K562 (cell line): ENCODE measurements at regions not wholly inside any gene's neighbourhood (a gene's known extent, or its start where the extent isn't known, plus 50 kb on each side); places are given as distances from the start of the nearest gene placed in this dataset.

Source experiments
- CCAR2 ChIP-seq: fragments of 200-400 bp; formaldehyde crosslinking; IDR thresholded peaks from 2 replicates; pipeline ENCODE4 v1.6.1; 2017; ENCODE audit warnings: mild to moderate bottlenecking, low read depth, low read length
- CHD2 ChIP-seq: IDR thresholded peaks from 2 replicates; pipeline ENCODE4 v1.6.1; 2011; ENCODE audit warnings: low read depth, low read length
- ERF ChIP-seq: fragments of 450-650 bp; formaldehyde crosslinking; IDR thresholded peaks from 2 replicates; pipeline ENCODE4 v1.4.0; 2020; ENCODE audit warnings: mild to moderate bottlenecking, mixed read lengths
- FOXK1 ChIP-seq: sonication (generic); formaldehyde crosslinking; IDR thresholded peaks from 2 replicates; pipeline ENCODE4 v1.8.0; 2022; ENCODE audit warnings: missing genetic modification reagents, mild to moderate bottlenecking, borderline replicate concordance
- MCM7 ChIP-seq, 2 experiments: fragments of 450-650 bp; IDR thresholded peaks; 2 replicates each; pipeline ENCODE4 v1.6.1; 2016 to 2018
- MYBL2 ChIP-seq, 2 experiments: fragments of 450-650 bp in 1 of 2; sonication (generic) in 1 of 2; formaldehyde crosslinking in 1 of 2; IDR thresholded peaks; 2 replicates each; pipeline versions ENCODE4 v1.6.1 to v1.8.1; 2017 to 2022; ENCODE audit warnings: borderline replicate concordance in 1 of 2, inconsistent platforms in 1 of 2, low read depth in 1 of 2, mild to moderate bottlenecking in 1 of 2, missing genetic modification reagents in 1 of 2, moderate library complexity in 1 of 2
- NR4A1 ChIP-seq, 2 experiments: fragments of 250-450 bp in 1 of 2; fragments of 450-650 bp in 1 of 2; sonication (Bioruptor Pico) in 1 of 2; IDR thresholded peaks; 2 replicates each; pipeline versions ENCODE4 v1.4.0 to v1.6.1; 2016 to 2020; ENCODE audit warnings: mild to moderate bottlenecking in 2 of 2, missing compliant biosample characterization in 1 of 2, missing genetic modification characterization in 1 of 2, moderate library complexity in 1 of 2
- PML ChIP-seq: IDR thresholded peaks from 2 replicates; pipeline ENCODE4 v1.6.1; 2012; ENCODE audit warnings: low read length, inconsistent platforms
- PPARD ChIP-seq: fragments of 250-450 bp; sonication (Bioruptor Pico); IDR thresholded peaks from 2 replicates; pipeline ENCODE4 v1.8.0; 2022; ENCODE audit warnings: inconsistent platforms, mild to moderate bottlenecking, moderate library complexity
- PURB ChIP-seq: sonication (generic); formaldehyde crosslinking; IDR thresholded peaks from 2 replicates; pipeline ENCODE4 v1.9.0; 2021; ENCODE audit warnings: low read depth, mild to moderate bottlenecking, missing genetic modification reagents
- RFX5 ChIP-seq: IDR thresholded peaks from 2 replicates; pipeline ENCODE4 v1.6.1; 2011; ENCODE audit warnings: low read depth, mild to moderate bottlenecking, improper control_type of control experiment, low read length
- RHOXF2B ChIP-seq: fragments of 250-450 bp; sonication (Bioruptor Pico); conservative IDR thresholded peaks from 2 replicates; pipeline ENCODE4 v1.5.1; 2021
- TSC22D4 ChIP-seq: fragments of 450-650 bp; IDR thresholded peaks from 2 replicates; pipeline ENCODE4 v1.6.1; 2016; ENCODE audit warnings: missing genetic modification characterization, missing biosample characterization, control low read depth
- ZFX ChIP-seq: sonication (generic); formaldehyde crosslinking; IDR thresholded peaks from 2 replicates; pipeline ENCODE4 v1.8.0; 2022; ENCODE audit warnings: mild to moderate bottlenecking, missing genetic modification reagents, moderate library complexity
- ZNF143 ChIP-seq: sonication (generic); formaldehyde crosslinking; IDR thresholded peaks from 2 replicates; pipeline ENCODE4 v1.9.0; 2022; ENCODE audit warnings: mild to moderate bottlenecking, missing genetic modification reagents
- ZNF324 ChIP-seq: fragments of 250-450 bp; sonication (Bioruptor Pico); IDR thresholded peaks from 2 replicates; pipeline ENCODE4 v1.4.0; 2020; ENCODE audit warnings: mild to moderate bottlenecking
- ZNF76 ChIP-seq: fragments of 250-450 bp; sonication (Bioruptor Pico); IDR thresholded peaks from 2 replicates; pipeline ENCODE4 v1.4.0; 2020; ENCODE audit warnings: mild to moderate bottlenecking, moderate library complexity, borderline replicate concordance
- TF ChIP-seq, protein P1 (sequence below): fragments of 450-650 bp; IDR thresholded peaks from 2 replicates; pipeline ENCODE4 v1.6.1; 2016; ENCODE audit warnings: missing biosample characterization, missing genetic modification characterization
- TF ChIP-seq, protein P2 (sequence below): fragments of 450-650 bp; IDR thresholded peaks from 2 replicates; pipeline ENCODE4 v1.6.1; 2016; ENCODE audit warnings: mild to moderate bottlenecking
- TF ChIP-seq, protein P3 (sequence below): fragments of 250-450 bp; sonication (Bioruptor Pico); IDR thresholded peaks from 2 replicates; pipeline ENCODE4 v1.9.0; 2021; ENCODE audit warnings: mild to moderate bottlenecking, inconsistent platforms
- TF ChIP-seq, protein P4 (sequence below): fragments of 250-450 bp; sonication (Bioruptor Pico); IDR thresholded peaks from 2 replicates; pipeline ENCODE4 v1.8.0; 2022; ENCODE audit warnings: inconsistent platforms, mild to moderate bottlenecking, moderate library complexity, borderline replicate concordance

DNA sequence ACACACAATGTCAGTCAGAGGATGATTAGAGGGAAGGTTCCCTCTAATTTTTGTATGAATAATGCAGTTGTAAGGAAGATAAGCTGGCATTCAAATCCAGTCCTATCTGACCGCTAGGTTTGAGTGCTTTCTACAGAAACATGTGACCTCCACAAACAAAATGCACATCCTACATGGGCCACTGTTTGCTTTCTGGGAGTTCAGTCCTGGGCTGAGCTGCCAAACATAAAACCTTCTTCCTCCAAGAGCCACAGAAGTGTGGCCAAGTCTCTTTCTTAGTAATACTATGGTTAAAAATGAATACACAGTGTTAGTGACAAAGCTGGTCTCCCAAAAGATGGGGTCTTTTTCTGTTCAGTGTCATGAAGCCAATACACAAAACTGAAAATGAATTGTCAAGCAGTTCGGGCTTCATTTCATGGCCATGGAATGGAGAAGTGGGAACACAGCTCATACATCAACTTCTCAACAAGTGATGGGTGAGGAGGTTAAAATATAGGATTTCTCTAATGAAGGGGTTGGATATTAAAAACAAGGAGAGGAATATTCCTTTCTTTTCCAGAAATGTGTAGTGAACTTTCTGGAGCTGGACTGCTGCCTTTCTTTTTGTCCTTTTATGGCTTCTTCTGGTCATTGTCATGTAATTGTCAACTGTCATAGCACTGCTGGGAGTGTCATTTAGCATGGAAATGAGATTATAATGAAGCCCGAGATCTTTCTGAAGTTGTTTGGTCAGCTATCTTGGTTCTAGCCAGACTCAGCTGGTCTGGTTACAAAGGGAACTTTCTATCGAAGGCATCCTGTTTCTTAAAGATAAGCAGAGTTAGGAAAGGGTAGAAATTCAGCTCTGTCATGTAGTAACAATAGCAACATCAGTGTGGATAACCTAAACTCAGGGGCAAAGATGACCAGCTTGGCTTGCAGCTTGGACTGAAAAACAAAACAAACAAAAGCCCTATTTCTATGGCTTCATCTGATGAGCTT is 135.1 kb downstream of the CHD1L start (continued):
- TF ChIP-seq, protein P1, sequence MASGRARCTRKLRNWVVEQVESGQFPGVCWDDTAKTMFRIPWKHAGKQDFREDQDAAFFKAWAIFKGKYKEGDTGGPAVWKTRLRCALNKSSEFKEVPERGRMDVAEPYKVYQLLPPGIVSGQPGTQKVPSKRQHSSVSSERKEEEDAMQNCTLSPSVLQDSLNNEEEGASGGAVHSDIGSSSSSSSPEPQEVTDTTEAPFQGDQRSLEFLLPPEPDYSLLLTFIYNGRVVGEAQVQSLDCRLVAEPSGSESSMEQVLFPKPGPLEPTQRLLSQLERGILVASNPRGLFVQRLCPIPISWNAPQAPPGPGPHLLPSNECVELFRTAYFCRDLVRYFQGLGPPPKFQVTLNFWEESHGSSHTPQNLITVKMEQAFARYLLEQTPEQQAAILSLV (tag) = no peak
- TF ChIP-seq ZNF143 (CRISPR knock-in tag) (no peak), TSC22D4 (tag) (no peak), ZFX (CRISPR knock-in tag) (no peak), RFX5 (no peak), PPARD (CRISPR knock-in tag) (no peak), NR4A1 (CRISPR knock-in tag; IDR thresholded peaks at IDR 0.05) (no peak), NR4A1 (tag; IDR thresholded peaks at IDR 0.05) (peak; percentile 65; the same call in 1 of the 2 replicates), MCM7 (IDR thresholded peaks at IDR 0.05) (no peak), PML (peak; percentile 90), PURB (CRISPR knock-in tag) (no peak), CCAR2 (no peak), RHOXF2B (CRISPR knock-in tag) (no peak), ERF (CRISPR knock-in tag) (no peak), ZNF324 (CRISPR knock-in tag) (no peak), ZNF76 (CRISPR knock-in tag) (no peak), CHD2 (no peak), MYBL2 (IDR thresholded peaks at IDR 0.05; ENCODE audit: low read depth) (no peak), MYBL2 (CRISPR knock-in tag; IDR thresholded peaks at IDR 0.05; ENCODE audit: borderline replicate concordance) (no peak), FOXK1 (no peak)
- TF ChIP-seq, protein P2, sequence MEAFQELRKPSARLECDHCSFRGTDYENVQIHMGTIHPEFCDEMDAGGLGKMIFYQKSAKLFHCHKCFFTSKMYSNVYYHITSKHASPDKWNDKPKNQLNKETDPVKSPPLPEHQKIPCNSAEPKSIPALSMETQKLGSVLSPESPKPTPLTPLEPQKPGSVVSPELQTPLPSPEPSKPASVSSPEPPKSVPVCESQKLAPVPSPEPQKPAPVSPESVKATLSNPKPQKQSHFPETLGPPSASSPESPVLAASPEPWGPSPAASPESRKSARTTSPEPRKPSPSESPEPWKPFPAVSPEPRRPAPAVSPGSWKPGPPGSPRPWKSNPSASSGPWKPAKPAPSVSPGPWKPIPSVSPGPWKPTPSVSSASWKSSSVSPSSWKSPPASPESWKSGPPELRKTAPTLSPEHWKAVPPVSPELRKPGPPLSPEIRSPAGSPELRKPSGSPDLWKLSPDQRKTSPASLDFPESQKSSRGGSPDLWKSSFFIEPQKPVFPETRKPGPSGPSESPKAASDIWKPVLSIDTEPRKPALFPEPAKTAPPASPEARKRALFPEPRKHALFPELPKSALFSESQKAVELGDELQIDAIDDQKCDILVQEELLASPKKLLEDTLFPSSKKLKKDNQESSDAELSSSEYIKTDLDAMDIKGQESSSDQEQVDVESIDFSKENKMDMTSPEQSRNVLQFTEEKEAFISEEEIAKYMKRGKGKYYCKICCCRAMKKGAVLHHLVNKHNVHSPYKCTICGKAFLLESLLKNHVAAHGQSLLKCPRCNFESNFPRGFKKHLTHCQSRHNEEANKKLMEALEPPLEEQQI = peak; percentile 98
- TF ChIP-seq, protein P3, sequence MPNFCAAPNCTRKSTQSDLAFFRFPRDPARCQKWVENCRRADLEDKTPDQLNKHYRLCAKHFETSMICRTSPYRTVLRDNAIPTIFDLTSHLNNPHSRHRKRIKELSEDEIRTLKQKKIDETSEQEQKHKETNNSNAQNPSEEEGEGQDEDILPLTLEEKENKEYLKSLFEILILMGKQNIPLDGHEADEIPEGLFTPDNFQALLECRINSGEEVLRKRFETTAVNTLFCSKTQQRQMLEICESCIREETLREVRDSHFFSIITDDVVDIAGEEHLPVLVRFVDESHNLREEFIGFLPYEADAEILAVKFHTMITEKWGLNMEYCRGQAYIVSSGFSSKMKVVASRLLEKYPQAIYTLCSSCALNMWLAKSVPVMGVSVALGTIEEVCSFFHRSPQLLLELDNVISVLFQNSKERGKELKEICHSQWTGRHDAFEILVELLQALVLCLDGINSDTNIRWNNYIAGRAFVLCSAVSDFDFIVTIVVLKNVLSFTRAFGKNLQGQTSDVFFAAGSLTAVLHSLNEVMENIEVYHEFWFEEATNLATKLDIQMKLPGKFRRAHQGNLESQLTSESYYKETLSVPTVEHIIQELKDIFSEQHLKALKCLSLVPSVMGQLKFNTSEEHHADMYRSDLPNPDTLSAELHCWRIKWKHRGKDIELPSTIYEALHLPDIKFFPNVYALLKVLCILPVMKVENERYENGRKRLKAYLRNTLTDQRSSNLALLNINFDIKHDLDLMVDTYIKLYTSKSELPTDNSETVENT (CRISPR knock-in tag) = no peak
- TF ChIP-seq, protein P4, sequence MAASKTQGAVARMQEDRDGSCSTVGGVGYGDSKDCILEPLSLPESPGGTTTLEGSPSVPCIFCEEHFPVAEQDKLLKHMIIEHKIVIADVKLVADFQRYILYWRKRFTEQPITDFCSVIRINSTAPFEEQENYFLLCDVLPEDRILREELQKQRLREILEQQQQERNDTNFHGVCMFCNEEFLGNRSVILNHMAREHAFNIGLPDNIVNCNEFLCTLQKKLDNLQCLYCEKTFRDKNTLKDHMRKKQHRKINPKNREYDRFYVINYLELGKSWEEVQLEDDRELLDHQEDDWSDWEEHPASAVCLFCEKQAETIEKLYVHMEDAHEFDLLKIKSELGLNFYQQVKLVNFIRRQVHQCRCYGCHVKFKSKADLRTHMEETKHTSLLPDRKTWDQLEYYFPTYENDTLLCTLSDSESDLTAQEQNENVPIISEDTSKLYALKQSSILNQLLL (CRISPR knock-in tag) = no peak
